Kidney glomerular epithelial cell (primary cell): ENCODE measurements at regions not wholly inside any gene's neighbourhood (a gene's known extent, or its start where the extent isn't known, plus 50 kb on each side); places are given as distances from the start of the nearest gene placed in this dataset.
"Not testable (repeated sequence)": the region's sequence is repeated elsewhere in the genome, so short reads cannot be mapped to it uniquely, and the experiment has no call there.

ENCODE experiments used
- DNase-seq: peaks from one replicate; lab custom pipeline; 2025; lab: John Stamatoyannopoulos, UW

- no peak for DNase-seq
These were observed 208.7 kb upstream of the RAI14 start for GRCh38 chr5:34447424-34447823.

DNA sequence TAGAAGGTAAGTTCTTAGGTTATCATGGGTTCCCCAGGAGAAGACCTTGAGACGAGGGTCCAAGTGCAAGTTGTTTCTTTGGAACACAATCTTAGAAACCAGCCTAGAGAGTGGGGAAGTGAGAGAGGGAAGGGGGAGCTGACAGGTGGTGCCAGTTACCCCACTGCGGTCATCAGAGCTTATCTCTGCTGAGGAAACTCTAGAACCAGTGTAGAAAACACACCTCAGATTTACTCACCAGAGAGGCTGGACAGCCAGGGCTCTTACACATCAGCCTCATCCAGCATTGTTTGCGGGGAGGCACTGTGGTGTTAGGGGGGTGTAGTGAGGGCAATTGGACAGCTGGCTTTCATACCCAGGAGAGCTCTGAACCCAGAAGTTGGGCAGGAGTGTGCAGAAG is 206.5 kb upstream of the RAI14 start:
- no peak for DNase-seq

DNA sequence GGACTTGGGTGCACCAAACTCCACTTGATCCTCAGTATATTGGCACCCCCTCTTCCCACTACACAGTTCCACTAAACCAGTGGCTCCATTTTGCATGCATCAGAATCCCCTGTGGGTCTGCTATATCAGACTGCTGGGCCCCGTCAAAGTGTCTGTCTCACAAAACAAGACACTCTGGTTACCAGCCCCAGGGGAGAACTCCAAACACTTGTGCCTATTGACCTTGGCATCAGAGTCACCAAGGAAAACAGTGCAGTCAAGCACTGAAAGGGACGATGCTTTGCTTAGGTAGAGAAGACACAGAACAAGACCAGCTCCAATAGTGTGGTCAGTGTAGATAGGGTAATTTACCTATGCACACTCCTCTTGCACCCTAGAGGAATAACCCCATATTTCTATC is 205.8 kb upstream of the RAI14 start:
- DNase-seq = no peak

GRCh38 chr5:34452170-34452828 is 203.8 kb upstream of the RAI14 start:
- no peak for DNase-seq

DNA sequence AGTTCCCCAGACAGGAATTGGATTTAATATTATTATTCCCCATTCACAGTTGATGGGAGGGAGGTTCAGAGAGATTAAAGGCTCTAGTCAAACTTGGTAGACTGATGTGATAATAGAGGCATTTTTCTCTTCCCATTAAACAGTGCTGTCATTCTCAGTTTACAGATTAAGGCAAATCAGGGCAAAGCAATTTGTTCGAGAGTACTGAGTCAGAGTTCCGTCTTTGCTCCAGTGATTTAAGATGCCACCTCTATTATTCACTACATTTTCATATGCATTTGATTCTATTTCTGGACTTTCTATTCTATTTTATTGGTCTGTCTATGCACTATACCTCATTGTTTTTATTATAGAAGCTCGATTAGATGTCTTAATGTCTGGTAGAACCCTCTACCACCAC is 201.0 kb upstream of the RAI14 start:
- peak; percentile 15 for DNase-seq

DNA sequence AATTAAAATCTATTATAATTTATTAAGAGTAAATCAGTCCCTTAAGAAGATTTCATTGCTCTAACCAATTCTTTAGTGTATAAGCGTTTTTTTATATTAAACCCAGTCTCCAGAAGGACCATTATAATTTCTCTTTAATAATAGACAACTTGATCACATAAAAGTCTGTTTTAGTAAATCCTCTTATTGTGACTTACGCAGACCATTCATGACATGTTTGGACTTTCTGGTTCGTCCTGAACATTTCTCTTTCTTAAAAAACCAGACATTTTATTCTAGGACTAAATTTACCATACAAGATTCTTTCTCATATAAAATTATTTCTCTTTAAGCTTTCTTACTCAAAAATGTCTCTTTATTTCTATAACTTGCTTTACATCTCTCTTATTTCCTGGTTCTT is 196.2 kb upstream of the RAI14 start:
- no peak for DNase-seq

DNA sequence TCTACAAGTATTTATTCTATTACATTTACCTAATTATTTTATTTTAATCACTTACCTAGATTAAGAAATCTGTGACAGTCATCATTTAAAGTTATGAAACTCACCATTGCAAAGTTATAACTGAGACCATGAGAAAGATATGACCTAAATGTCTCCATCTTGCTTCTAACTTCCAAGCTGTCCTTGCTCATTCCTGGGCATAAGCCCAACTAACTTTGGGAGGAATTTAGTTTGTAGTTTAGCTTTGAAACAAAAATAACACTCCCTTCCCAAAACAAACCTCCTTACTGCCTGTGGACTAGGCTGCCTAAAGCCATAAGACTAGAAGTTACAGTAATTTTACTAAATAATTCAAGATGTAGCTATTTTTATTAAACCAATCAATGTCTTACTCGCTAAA is 195.6 kb upstream of the RAI14 start:
- DNase-seq = no peak

GRCh38 chr5:34464829-34465228 is 191.3 kb upstream of the RAI14 start:
- no peak for DNase-seq

- peak; percentile 40 for DNase-seq
These were observed 190.8 kb upstream of the RAI14 start for GRCh38 chr5:34465301-34465700.

GRCh38 chr5:34466519-34467388 is 189.4 kb upstream of the RAI14 start:
- peak; percentile 82 for DNase-seq

GRCh38 chr5:34467436-34467835 is 188.7 kb upstream of the RAI14 start:
- DNase-seq = no peak

GRCh38 chr5:34467984-34468383 is 188.1 kb upstream of the RAI14 start:
- DNase-seq = not testable (repeated sequence)

DNA sequence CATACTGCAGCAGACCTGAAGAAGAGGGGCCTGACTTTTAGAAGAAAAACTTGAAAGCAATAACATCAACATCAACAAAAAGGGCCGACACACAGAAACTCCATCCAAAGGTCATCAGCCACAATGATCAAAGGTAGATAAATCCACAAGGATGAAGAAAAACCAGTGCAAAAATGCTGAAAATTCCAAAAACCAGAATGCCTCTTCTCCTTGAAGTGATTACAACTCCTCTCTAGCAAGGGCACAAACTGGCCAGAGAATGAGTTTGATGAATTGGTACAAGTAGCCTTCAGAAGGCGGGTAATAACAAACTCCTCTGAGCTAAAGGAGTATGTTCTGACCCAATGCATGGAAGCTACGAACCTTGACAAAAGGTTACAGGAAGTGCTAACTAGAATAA is 186.2 kb upstream of the RAI14 start:
- no peak for DNase-seq

- DNase-seq = peak; percentile 75
These were observed 181.5 kb upstream of the RAI14 start for GRCh38 chr5:34474573-34475021.

GRCh38 chr5:34475249-34475966 is 180.7 kb upstream of the RAI14 start:
- no peak for DNase-seq

DNA sequence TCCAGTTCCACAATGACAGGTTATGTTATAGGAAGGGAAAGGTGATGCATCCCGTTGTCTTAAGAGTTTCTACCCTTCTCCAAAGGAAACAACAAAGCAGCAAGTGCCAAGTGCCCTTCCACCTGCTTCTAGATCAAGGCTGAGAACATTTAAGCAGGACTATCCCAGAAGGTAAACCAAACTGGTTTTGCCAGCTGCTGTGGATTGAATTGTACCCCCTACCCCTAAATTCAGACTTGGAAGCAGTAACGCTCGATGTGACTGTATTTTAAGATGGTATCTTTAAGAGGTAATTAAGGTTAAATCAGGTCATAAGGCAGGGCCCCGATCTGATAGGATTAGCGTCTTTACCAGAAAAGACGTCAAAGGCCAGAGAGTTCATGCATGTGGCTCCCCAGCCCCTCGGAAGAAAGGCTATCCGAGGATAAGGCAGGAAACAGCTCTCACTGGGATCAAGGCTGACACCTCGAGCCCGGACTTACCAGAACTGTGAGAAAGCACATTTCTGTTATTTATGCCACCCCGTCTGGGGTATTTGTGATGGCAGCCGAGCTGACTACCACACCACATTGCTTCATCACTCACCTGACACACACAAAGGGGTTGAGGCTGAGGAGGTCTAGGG is 179.1 kb upstream of the RAI14 start:
- DNase-seq = no peak

- no peak for DNase-seq
These were observed 175.2 kb upstream of the RAI14 start for GRCh38 chr5:34480810-34481528.

GRCh38 chr5:34483442-34484033 is 172.6 kb upstream of the RAI14 start:
- no peak for DNase-seq

- no peak for DNase-seq
These were observed 171.8 kb upstream of the RAI14 start for GRCh38 chr5:34484216-34484920.

DNA sequence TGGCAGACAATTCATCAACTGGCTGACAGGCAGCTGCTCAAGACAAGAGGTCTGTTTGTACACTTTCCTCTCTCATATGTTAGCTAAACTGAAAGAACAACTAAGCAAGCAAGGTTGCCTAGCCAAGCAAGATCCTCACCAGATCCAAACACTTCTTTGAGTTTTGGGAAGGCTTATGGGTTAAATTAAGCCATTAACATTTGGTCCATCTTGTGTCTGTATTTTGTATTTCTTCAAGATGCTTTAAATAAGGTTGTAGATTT is 170.4 kb upstream of the RAI14 start:
- DNase-seq = no peak
